WTC11 (cell line): ENCODE measurements at regions not wholly inside any gene's neighbourhood (a gene's known extent, or its start where the extent isn't known, plus 50 kb on each side); places are given as distances from the start of the nearest gene placed in this dataset.

Experiments used
- ARID4B ChIP-seq: sonication (generic); formaldehyde crosslinking; IDR thresholded peaks from 2 replicates; pipeline ENCODE4 v1.8.0; 2023; ENCODE audit warnings: missing genetic modification reagents, mild to moderate bottlenecking, borderline replicate concordance
- CTCF ChIP-seq: fragments of 200-600 bp; IDR thresholded peaks from 2 replicates; pipeline ENCODE4 v1.8.0; 2022; ENCODE audit warnings: antibody characterized with exemption
- ESRRA ChIP-seq: sonication (generic); formaldehyde crosslinking; IDR thresholded peaks from 2 replicates; pipeline ENCODE4 v1.8.1; 2022; ENCODE audit warnings: mild to moderate bottlenecking, missing genetic modification reagents, borderline replicate concordance
- GABPB1 ChIP-seq: sonication (generic); formaldehyde crosslinking; IDR thresholded peaks from 2 replicates; pipeline ENCODE4 v1.8.1; 2023; ENCODE audit warnings: mild to moderate bottlenecking, missing genetic modification reagents
- MAX ChIP-seq: sonication (generic); formaldehyde crosslinking; IDR thresholded peaks from 2 replicates; pipeline ENCODE4 v1.8.0; 2022; ENCODE audit warnings: mild to moderate bottlenecking, missing genetic modification reagents
- TCF7 ChIP-seq: sonication (generic); formaldehyde crosslinking; IDR thresholded peaks from 2 replicates; pipeline ENCODE4 v1.8.0; 2022; ENCODE audit warnings: mild to moderate bottlenecking, low read depth, missing genetic modification reagents, moderate library complexity
- TEAD4 ChIP-seq: sonication (generic); formaldehyde crosslinking; IDR thresholded peaks from 2 replicates; pipeline ENCODE4 v1.8.0; 2022; ENCODE audit warnings: mild to moderate bottlenecking, missing genetic modification reagents
- ZBTB43 ChIP-seq: sonication (generic); formaldehyde crosslinking; IDR thresholded peaks from 2 replicates; pipeline ENCODE4 v1.8.1; 2023; ENCODE audit warnings: mild to moderate bottlenecking, missing genetic modification reagents
- ZNF317 ChIP-seq: sonication (generic); formaldehyde crosslinking; IDR thresholded peaks from 2 replicates; pipeline ENCODE4 v1.8.1; 2023; ENCODE audit warnings: low read depth, mild to moderate bottlenecking, moderate library complexity, missing genetic modification reagents, borderline replicate concordance
- ZNF423 ChIP-seq: fragments of 250-450 bp; sonication (Bioruptor Pico); IDR thresholded peaks from 2 replicates; pipeline ENCODE4 v2.1.2; 2022; ENCODE audit warnings: mild to moderate bottlenecking, moderate library complexity

- TF ChIP-seq TCF7 (CRISPR knock-in tag) = no peak
- TF ChIP-seq ESRRA (CRISPR knock-in tag) = no peak
- TF ChIP-seq ZNF423 (CRISPR knock-in tag) = no peak
- no peak for TF ChIP-seq ZNF317 (CRISPR knock-in tag)
- TF ChIP-seq CTCF = no peak
- no peak for TF ChIP-seq MAX
- no peak for TF ChIP-seq ZBTB43 (CRISPR knock-in tag)
- TF ChIP-seq GABPB1 (CRISPR knock-in tag) = no peak
- TF ChIP-seq ARID4B (CRISPR knock-in tag) = no peak
- no peak for TF ChIP-seq TEAD4 (CRISPR knock-in tag)
Observed at GRCh38 chr2:181128199-181128598, 147.8 kb downstream of the UBE2E3 start.
